ENCODE measurements at regions not wholly inside any gene's neighbourhood (a gene's known extent, or its start where the extent isn't known, plus 50 kb on each side); places are given as distances from the start of the nearest gene placed in this dataset.
"Not testable (repeated sequence)": the region's sequence is repeated elsewhere in the genome, so short reads cannot be mapped to it uniquely, and the experiment has no call there.

GRCh38 chrX:66110112-66110511 is 53.9 kb upstream of the HEPH start:
- Mint-ChIP-seq H3K4me1 (peaks cover 3% of the 10 kb centered on the region), H3K27ac (no peak overlapping the region), H3K9me3 (ENCODE audit: low read depth) (no peaks in the 10 kb centered on the region), H3K27me3 (no peaks in the 10 kb centered on the region), H3K4me3 (no peak overlapping the region), H3K36me3 (peaks cover 2% of the 10 kb centered on the region)
- CTCF ChIA-PET = interaction anchor here (1.3 to 1.7 kb wide), 2 partner anchors 72 to 535 kb away, joined by 4 read pairs; no protein-coding TSS in a partner anchor
- no peak for DNase-seq
- ATAC-seq = no peak

GRCh38 chrX:66107860-66108259 is 56.2 kb upstream of the HEPH start:
- ATAC-seq; H3K4me3 Mint-ChIP-seq; H3K9me3 Mint-ChIP-seq (ENCODE audit: low read depth); H3K27me3 Mint-ChIP-seq; H3K27ac Mint-ChIP-seq; H3K4me1 Mint-ChIP-seq; H3K36me3 Mint-ChIP-seq; DNase-seq: not testable (repeated sequence)
- CTCF ChIA-PET = interaction anchor here (1.1 kb wide), 1 partner anchor 57 kb away, joined by 3 read pairs; no protein-coding TSS in a partner anchor

GRCh38 chrX:66102398-66102797 is 61.6 kb upstream of the HEPH start:
- H3K27ac Mint-ChIP-seq; H3K4me1 Mint-ChIP-seq; H3K36me3 Mint-ChIP-seq; CTCF ChIA-PET; H3K9me3 Mint-ChIP-seq (ENCODE audit: low read depth); ATAC-seq; H3K27me3 Mint-ChIP-seq; H3K4me3 Mint-ChIP-seq; DNase-seq: not testable (repeated sequence)

GRCh38 chrX:66098162-66098561 is 58.3 kb upstream of the VSIG4 start:
- Mint-ChIP-seq H3K4me3 (no peak overlapping the region), H3K36me3 (peaks cover 2% of the 10 kb centered on the region), H3K27me3 (no peaks in the 10 kb centered on the region), H3K4me1 (no peaks in the 10 kb centered on the region), H3K27ac (no peak overlapping the region), H3K9me3 (ENCODE audit: low read depth) (peaks cover 6% of the 10 kb centered on the region)
- CTCF ChIA-PET = no interaction called here
- DNase-seq (no peak), ATAC-seq (no peak)

GRCh38 chrX:66096987-66097386 is 57.1 kb upstream of the VSIG4 start:
- H3K4me3 Mint-ChIP-seq; DNase-seq; H3K36me3 Mint-ChIP-seq; H3K27ac Mint-ChIP-seq; H3K4me1 Mint-ChIP-seq; CTCF ChIA-PET; H3K27me3 Mint-ChIP-seq; H3K9me3 Mint-ChIP-seq (ENCODE audit: low read depth); ATAC-seq: not testable (repeated sequence)

- DNase-seq; H3K36me3 Mint-ChIP-seq; CTCF ChIA-PET; H3K4me3 Mint-ChIP-seq; H3K27ac Mint-ChIP-seq; H3K4me1 Mint-ChIP-seq; ATAC-seq; H3K9me3 Mint-ChIP-seq (ENCODE audit: low read depth); H3K27me3 Mint-ChIP-seq: not testable (repeated sequence)
Observed at GRCh38 chrX:66090004-66090403, 50.1 kb upstream of the VSIG4 start.

Measured in activated CD8-positive, alpha-beta memory T cell treated with anti-CD3 and anti-CD28 coated beads, Interleukin-2, amount 10 ng/mL, durations not matched to agents 7 days and 5 days (primary cell).